A549 (cell line): ENCODE measurements at regions not wholly inside any gene's neighbourhood (a gene's known extent, or its start where the extent isn't known, plus 50 kb on each side); places are given as distances from the start of the nearest gene placed in this dataset.

Experiments
- CEBPB ChIP-seq, 2 experiments: fragments of >200 bp in 1 of 2; sonication (Bioruptor Twin) in 1 of 2; formaldehyde crosslinking in 1 of 2; IDR thresholded peaks; 2 replicates each; pipeline ENCODE4 v1.6.1; 2012 to 2016
- CTCF ChIP-seq: fragments of >200 bp; sonication (Bioruptor Twin); formaldehyde crosslinking; IDR thresholded peaks from 3 replicates; pipeline ENCODE4 v1.5.1; 2016
- MAZ ChIP-seq: fragments of 150-350 bp; IDR thresholded peaks from 2 replicates; pipeline ENCODE4 v1.6.1; 2014; ENCODE audit warnings: antibody characterized with exemption, low read depth, low read length, borderline replicate concordance

- TF ChIP-seq CEBPB (IDR thresholded peaks at IDR 0.05) (no peak), MAZ (no peak), CTCF (no peak)
Observed at GRCh38 chr10:21099291-21100062, 202.4 kb upstream of the NEBL start.
